ENCODE measurements at regions not wholly inside any gene's neighbourhood (a gene's known extent, or its start where the extent isn't known, plus 50 kb on each side); places are given as distances from the start of the nearest gene placed in this dataset.
A peak's percentile ranks its signal among the peaks of the same experiment; 100 is the strongest.
"Not testable (repeated sequence)": the region's sequence is repeated elsewhere in the genome, so short reads cannot be mapped to it uniquely, and the experiment has no call there.

DNA sequence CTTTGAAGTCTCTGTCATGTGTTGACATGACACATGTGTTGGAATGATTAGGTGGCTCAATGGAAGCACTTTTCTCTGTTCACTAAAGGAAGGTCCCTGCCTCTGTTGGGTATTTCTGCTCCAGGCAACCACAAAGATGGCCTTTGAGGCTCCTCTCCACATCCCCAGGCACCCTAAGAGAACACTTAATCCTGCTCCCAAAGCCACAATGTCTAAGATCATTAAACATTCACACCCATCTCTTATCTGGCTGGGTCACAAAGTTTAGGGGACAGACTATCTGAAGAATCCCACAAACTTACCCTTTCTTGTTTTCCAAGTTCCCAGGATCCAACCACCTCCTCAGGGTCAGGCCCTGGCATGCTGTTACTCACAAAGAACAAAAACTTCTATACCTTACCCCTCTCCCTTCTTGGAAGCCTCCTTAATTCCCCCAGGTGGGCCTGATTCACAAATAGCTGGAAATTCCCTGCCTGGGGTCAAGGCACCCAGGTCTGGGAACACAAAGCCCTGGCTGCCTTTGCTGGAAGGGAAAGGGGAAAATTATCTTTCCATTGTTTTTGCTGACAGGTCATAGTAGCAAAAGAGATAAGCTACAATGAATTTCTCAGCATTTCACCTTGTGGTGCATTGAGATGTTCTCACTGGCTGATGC lies 333.7 kb downstream of the PCNX1 start:
- DNase-seq: no peak

DNA sequence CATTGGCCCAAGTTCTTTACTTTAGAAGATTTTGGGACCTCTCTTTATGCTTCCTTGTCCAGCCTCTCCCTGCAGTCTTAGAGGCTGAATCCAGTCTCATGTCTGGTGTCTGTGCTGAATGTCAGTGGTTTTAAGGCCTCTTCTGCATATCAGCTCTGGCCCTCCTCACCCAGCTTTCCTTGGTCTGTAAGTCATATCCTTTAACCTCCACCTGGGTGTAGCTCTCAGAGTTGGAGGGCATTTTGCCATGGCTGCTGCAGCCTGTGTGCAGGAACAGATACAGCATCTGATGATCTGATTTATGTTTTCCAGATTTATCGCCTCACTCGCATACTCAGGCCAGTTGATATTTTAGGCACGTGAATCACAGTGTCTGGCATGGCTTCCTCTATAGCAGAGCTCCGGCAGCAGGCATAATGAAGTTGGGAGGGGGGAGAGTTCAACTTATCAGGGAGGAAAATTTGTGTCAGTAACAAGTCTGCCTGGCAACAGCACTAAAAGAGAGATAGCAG lies 335.0 kb downstream of the PCNX1 start:
- peak; percentile 50 for DNase-seq

DNA sequence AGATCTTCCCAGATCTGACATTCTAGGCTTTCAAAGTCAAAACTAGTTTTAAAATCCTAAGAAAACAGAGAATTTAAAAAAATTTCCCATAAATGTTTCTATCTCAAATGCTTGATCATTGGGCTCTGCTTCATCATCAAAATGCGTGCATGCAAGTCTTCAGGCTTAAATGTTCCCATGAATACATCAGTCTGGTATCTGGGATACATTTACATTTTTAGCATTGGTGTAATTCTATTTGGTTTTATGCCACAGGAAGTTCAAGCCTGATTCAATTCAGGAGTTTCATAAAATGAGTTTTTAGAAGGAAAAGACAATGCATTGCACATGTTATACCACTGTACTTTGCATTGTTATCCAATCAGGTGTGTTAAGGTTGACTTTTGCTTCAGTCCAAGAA lies 336.4 kb downstream of the PCNX1 start:
- no peak for DNase-seq

DNA sequence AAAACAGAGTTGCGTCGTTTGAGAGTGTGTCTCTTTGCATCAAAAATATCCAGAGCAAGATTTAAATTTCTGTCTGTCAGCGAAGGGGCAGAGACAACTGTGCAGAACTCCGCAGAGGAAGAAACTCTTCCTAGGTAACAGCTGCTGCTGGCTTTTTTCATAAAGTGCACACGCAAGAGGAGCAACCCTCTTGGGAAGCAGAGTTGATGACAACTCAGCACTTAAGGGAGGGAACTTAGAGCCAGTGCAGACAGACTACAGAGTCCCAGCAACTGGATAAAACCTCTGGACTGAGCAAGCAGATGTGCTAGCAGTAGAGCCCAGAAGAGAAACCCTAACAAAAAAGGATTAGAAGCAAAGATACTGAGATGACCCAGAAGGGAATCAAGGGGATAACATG lies 337.1 kb downstream of the PCNX1 start:
- no peak for DNase-seq

DNA sequence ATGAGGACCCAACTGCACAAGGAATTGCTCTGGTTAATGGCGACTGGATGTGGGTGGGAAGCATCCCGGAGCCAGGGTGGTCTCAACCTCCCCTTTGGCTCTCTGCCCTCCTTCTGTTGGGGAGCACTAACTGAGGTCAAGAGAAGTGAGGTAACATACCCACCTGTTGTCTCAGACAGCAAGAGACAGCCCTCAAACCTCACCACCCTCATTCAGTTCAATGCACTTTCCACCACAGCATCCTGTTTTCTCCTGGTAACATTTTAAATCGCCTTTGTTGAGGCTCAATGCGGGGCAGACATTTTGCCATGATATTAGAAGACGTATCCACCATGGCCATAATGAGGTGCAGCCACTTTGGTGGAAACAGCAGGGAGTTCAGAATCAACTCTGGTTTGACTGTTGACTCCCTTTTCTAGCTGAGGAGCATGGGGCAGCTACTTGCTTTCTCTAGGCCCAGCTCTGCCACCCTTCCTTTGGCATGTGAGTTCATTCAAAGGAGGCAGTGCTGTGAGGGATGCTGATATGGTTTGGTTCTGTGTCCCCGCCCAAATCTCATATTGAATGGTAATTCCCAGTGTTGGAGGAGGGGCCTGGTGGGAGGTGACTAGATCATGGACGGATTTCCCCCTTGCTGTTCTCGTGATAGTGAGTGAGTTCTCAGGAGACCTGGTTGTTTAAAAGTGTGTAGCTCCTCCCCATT lies 338.6 kb downstream of the PCNX1 start:
- no peak for DNase-seq

DNA sequence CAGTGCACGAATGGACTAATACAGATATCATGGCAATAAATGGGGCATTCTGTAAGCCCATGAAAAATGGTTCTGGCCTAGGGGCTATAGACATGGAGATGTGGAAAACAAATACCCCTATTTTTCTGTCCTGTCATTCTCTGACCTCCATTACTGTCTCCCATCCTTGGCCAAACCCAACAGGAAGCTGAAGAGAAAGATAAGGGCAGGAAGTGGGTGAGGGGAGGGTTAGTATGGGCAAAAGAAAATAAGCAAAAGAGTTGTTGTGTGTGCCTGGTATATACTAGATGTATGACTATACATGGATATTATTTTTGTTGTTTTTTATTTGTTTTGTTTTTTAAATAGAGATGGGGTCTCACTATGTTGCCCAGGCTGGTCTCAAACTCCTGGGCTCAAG lies 339.3 kb downstream of the PCNX1 start:
- no peak for DNase-seq

DNA sequence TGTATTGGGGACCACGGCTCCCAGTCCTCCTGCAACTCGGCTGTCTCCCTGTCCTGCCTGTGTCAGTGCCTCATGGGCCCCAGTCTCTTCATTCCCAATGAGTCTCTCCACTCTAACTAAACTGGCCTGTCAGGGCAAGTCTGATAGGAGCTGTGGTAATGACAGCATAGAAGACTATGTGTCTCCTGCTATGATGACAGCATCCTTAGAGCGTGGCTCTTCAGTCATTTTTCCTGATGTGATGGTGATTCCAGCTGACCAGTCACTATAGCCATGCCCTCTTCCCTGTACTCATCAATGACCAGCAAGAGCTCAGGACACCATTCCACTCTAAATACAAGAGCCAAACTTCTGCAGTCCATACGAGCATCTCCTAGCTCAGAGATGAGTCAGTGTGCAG lies 339.8 kb downstream of the PCNX1 start:
- DNase-seq: no peak

DNA sequence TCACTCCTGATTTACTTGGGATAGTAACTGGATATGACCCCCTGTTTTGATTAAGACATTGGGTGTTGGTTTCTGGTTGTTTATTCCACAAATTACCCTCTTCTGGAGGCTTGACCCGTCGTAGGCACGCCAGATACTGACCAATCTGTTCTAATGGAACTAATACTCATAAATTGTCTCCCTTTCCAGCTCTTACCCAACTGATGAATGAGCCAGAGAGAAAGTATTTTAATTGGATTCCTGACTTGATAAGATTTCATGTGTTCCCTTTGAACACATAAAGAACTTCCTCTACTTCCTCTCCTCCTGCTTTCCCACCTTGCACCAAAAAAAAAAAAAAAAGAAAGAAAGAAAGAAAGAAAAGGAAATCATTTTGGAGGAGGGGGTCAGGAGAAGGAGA lies 340.9 kb downstream of the PCNX1 start:
- DNase-seq: no peak

DNA sequence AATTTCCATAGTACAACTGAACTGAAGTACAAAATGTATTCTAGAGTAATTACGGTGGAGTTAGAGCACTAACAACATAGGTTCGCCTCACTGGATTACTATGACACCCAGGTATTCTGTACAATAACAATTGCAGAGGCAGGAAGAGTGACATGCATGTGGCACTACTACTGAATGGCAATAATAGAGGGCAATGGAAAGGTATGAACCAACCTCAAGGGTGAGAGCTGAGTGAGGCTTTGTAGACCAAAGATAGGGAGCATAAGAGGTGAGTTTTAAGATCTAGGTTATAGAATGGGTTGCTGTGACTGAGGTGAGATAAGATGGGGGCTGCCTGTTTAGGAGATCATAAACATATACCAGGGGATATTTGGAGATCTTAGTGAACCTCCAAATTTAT lies 343.1 kb downstream of the PCNX1 start:
- DNase-seq: no peak

DNA sequence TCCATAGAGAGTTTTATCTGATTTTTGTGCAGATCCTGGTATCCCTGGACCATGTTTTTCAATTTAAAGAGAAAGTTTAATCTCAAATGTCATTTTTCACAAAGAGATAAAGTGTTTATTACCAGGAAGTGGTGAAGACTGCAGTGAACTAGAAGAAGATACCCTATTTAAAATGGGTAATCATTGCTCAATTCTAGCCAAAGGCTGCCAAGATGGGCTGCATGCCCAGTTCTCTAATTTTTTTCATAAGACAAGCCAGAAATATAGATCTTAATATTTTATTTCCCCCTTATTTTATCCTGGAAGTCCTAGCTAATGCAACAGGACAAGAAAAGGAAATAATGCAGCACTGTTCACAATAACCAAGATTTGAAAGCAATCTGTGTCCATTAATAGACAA lies 343.5 kb downstream of the PCNX1 start:
- DNase-seq: no peak

DNA sequence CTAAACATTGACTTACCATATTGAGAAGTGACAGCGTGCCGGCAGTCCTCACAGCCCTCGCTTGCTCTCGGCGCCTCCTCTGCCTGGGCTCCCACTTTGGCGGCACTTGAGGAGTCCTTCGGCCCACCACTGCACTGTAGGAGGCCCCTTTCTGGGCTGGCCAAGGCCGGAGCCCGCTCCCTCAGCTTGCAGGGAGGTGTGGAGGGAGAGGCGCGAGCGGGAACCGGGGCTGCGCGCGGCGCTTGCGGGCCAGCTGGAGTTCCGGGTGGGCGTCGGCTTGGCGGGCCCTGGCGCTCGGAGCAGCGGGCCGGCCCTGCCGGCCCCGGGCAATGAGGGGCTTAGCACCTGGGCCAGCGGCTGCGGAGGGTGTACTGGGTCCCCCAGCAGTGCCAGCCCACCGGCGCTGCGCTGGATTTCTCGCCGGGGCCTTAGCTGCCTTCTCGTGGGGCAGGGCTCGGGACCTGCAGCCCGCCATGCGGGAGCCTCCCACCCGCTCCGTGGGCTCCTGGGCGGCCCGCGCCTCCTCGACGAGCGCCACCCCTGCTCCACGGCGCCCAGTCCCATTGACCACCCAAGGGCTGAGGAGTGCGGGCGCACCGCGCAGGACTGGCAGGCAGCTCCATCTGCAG lies 346.9 kb downstream of the PCNX1 start:
- not testable (repeated sequence) for DNase-seq

DNA sequence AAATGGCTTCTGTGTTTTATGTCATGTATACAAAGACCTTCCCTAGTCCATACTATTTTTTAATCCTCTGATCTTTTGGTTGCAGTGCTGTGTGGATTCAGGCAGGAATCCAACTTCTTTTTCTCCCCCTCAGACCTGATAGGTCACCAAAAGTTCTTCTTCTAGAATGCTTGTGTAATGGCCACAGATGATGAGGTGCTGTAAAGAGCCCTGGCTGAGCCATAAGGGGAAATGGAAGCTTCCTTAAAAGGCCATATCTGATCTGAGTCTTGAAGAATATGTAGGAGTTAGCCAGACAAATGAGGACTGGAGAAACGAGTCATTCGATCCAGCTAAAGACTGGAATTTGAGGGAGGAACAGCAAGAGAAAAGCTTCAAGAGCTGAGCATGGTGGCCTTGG lies 353.9 kb downstream of the PCNX1 start:
- DNase-seq: no peak

DNA sequence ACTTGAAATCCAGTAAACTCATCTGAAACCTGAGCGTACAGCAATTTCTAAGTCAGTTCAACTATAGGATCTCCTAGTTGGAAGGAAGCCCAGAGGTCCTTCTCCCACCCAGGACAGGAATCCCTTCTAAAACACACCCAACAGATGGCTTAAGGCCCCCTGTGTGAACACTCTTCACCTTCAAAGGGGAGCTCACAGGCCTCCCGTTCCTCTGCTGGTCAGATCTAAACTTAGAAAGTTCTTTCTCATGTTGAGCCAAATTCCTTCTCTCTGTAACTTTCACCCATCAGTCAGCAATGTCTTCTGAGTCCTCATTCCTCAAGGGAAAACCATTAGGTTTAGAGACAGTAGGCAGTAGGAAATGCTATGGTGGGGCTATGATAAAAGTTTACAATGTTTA lies 355.2 kb downstream of the PCNX1 start:
- no peak for DNase-seq

DNA sequence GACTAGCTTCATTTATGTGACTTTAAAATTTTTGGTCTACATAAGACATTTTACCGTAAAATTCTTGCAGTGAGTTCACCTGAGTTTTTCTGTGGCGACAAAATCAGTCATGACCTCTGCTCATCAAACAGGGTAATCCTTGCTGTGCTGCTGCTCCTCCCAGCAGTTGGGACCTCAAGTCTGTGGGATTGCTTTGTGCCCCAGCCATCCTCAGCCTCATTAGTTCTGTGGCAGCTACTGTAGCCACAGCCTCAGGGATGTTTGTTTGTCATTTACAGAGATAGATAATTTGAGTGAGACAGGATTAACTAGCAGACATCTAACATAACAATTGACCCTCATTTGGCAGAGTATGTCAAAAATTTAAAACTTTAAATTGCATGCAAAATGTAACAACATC lies 357.0 kb downstream of the PCNX1 start:
- no peak for DNase-seq

DNA sequence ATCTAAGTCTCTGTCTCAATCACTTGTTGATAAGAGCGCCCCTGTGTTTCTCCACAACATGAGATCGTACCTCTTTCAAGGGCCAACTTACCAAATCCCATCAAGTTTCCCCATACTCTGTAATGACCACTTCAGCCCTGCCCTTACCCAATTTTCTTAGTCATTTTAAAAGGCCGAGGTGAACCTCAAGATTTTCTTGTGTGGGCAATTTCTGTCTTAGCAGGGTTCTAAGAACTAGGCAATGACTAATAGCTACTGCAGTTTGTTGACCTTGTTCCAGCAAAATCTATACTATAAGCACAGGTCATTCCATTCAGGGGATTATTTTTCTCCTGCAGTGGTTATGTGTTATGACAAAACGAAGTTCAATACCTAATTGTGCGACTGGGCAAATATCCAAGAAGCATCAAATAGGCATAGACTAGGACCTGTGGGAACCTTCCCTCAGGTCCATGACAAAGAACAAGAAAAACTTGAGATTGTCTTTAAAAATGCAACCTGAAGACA lies 359.8 kb downstream of the PCNX1 start:
- no peak for DNase-seq

DNA sequence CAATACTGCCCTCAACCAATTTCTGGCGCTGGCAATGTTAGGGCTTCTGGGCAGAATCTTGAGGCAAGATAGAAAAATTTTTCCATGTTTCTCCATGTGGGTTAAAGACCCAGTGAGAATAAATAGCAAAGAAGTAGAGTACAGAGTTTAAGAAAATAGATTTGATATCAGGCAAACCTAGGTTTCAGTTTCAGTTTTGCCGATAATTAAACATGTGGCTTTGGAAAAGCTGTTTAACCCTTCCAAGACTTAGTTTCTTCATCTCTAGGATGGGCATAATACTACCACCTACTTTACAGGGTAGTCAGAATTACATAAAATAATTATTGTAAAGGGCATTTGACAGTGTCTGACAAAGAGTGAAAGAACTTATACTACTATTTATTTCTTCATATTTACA lies 360.4 kb downstream of the PCNX1 start:
- DNase-seq: no peak

DNA sequence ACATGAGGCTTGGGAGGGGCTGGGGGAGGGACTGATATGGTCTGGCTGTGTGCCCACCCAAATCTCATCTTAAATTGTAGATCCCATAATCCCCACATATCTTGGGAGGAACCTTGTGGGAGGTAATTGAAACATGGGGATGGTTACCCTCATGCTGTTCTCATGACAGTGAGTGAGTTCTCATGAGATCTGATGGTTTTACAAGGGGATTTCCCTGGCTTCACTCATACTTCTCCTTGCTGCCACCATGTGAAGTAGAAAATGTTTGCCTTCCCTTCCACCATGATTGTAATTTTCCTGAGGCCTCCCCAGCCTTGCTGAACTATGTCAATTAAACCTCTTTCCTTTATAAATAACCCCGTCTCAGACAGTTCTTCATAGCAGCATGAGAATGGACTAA lies 362.9 kb downstream of the PCNX1 start:
- DNase-seq: no peak

DNA sequence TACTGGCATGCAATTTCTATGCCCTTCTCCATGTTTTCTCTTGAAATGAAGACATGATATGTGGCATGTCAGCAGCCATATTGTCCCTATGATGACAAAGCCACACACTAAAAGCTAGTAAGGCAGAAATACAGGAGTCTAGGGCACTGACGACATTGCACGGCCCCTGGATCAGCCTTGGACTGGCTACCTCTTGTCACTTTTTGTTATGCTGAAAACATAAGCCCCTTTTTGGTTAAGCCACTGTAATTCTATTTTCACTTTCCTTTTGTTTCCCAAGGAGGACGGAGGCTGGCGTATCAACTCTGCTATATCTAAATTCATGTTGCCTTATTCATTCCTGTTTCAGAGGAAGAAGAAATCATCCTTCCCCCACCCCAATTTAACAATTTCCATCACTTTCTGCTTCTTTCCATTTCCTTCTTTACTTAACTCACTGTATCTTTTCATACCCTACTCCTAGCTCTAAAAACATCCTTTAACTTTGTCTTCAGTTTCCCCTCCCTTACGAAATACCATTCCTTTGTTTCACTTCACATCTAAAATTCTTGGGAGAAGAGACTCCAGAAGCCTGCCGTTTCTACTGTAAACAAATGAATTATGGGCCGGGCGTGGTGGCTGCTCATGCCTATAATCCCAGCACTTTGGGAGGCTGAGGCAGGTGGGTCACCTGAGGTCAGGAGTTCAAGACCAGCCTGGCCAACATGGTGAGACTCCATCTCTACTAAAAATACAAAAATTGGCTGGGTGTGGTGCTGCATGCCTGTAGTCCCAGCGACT lies 364.1 kb downstream of the PCNX1 start:
- no peak for DNase-seq

DNA sequence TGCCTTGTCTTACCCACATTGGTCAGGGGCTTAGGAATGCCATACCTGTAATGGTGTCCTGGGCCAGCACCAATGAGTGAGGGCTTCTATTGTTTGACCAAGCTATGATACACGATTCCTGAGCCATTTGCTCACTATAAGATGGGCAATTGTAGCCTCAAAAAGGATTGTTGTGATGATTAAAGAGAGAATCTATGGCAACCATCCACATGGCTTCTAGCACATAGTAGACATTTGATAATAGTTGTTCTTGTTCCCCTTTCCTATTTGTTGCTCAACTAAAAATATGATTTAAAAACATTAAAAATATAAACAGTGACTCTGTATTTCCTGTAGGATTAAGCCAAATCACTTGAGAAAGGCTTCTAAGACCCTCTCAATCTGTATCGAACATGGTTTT lies 366.1 kb downstream of the PCNX1 start:
- no peak for DNase-seq

DNA sequence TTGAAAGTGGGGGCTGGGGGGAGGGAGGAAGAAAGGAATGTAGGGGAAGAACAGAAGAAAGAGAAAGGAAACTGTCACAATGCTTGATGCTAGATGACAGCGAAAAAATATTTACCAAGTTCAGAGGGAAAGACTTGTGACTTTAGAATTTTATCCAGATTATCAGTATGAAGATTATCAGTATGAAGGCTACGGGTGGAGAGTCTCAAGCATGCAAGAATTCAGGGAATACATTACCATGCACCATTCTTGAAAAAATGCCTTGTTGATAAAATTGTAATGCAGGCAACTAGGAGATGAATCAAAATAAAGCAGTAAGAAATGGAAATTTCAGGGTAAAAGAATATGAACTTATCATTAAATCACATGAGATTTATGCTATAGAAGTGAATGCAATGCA lies 376.8 kb downstream of the PCNX1 start:
- no peak for DNase-seq

DNA sequence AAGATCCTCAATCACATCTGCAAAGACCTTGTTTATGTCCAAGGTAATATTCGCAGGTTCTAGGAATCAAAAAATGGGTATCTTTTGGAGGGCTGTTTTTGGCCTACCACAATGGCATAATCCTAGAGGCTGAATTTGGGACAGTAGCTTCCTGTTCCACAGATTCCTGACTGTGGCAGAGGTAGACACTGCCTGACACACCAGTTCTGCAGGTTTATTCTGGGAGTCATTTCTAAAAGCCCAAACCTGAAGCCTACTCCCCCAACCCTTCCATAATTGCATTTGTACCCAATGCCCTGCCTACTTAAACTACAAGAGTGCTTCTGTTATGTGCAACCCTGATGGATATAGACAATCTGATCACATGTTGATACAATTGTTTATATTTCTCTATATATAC lies 378.9 kb downstream of the PCNX1 start:
- DNase-seq: no peak

DNA sequence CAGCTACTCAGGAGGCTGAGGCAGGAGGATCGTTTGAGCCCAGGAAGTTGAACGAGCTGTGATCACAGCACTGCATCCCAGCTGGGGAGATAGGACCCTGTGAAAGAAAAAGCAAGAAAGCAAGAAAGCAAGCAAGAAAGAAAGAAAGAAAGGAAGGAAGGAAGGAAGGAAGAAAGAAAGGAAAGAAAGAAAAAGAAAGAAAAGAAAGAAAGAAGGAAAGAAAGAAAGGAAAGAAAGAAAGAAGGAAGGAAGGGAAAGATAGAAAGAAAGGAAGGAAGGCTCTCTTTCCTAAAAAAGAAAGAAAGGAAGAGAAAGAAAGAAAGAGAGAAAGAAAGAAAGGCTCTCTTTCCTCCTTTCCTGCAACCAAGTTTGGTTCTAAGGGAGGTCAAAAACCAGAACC lies 380.3 kb downstream of the PCNX1 start:
- no peak for DNase-seq

DNA sequence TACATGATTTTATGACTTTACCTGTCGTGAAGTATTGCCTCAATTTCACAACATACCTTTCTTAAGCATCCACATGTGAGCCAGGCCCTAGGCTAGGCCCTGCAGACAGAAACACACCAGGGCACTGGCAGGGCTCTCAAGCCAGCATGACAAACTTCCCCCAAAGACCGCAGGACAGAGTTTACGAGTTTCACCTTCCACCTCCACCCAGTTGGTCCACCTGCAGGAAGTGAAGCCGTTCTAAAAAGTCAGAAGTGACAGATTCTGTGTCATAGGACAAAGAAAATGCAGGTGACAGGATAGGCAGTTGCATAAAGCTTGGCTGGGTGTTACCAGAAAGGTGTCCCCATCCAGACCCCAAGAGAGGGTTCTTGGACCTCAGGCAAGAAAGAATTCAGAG lies 382.3 kb downstream of the PCNX1 start:
- no peak for DNase-seq
